NCI-H2029 (cell line): ENCODE measurements at regions not wholly inside any gene's neighbourhood (a gene's known extent, or its start where the extent isn't known, plus 50 kb on each side); places are given as distances from the start of the nearest gene placed in this dataset.

Source experiments
- DNase-seq: peaks from one replicate; lab custom pipeline; 2025; lab: John Stamatoyannopoulos, UW

DNA sequence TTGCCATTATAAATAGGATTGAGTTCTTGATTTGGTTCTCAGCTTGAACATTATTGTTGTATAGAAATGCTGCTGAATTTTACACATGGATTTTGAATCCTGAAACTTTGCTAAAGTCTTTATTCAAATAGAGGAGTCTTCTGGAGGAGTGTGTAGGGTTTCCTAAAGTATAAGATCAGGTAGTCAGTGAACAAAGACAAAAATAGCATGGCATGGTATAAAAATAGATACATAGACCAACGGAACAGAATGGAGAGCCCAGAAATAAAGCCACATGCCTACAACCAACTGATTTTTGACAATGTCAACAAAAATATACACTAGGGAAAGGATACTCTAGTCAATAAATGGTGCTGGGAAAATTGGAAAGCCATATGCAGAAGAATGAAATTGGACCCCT is 740.1 kb downstream of the QKI start:
- DNase-seq, result no peak

- no peak for DNase-seq
Measured at GRCh38 chr6:164152611-164153010, 738.1 kb downstream of the QKI start.

DNA sequence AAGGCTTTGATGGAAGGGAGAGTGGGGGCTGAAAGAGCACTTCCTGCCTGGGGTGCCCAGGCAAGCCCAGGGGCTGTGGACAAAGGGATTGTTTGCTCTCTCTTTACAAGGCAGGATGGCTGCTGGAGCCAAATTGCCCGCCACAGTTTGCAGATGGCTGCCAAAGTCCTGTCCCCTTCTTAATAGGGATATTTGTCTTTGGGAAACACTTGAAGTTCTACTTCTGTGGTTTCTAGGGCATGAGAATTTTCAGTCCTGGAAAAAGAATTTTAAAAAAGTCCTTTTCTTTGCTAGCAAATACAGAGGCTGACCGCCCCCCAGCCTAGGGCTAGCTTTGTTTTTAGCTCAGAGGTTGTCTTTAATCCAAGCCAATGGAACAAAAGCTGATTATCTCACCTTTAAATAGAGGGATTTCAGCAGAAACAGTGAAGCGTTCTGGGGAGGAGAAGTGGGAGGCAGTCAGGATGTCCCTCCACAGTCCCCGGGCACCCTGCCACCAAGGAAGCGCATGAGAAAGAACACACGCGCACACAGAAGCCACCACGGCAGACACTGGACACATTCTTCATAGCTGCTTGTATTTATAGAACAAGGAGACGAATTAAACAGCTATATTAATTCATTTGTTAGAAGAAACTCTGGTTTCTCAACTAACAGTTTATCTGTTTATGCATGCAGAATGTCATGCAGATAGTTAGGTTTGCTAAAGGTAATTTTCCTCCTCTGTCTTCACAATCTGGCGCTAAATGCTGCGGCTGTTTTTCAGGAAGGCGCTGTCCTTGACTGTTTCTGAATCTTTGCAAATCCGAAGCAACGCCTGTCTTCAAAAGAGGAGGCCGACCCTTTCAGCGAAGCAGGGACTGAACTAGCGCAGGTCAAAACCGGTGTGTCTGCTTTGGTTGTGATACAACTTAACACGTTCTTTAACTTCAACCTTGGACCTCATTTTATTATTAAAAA is 736.9 kb downstream of the QKI start:
- DNase-seq, result peak; percentile 77

DNA sequence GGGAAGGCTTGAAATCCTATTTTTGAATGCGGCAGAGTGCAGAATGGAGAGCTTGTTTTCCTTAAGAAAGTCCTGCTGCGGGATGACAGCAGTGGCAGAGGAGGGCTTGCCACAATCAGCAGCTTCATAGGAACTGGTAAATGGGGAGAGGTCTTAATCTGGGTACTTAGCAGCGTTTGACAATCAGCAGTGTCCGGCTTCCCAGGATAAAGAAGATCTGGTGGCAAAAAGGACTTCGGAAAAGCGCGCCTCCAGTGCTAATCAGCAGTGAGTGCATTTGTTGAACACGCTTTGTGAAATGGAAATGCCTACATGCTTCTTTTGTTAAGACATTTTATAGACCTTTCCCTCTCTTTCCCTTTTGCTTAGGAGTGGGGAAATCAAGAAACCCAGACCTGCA is 735.7 kb downstream of the QKI start:
- no peak for DNase-seq

DNA sequence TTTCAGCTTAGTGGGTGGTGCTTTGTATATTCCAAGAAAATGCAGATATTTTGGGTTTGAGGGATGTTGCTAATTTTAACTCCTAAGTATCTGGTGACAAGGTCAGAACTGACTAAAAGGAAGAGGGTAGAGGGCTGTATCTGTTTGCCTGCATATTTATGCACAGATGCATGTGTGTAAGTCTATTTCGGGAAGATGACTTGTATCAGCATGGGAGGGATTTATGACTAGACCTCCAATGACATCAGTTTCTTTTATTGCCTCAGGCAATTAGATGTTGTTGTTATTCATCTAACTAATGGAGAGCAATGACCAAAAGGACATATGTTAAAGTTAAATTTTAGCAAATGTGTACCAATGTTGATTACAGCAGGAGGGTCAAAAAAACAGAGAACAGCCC is 734.3 kb downstream of the QKI start:
- DNase-seq, result no peak

DNA sequence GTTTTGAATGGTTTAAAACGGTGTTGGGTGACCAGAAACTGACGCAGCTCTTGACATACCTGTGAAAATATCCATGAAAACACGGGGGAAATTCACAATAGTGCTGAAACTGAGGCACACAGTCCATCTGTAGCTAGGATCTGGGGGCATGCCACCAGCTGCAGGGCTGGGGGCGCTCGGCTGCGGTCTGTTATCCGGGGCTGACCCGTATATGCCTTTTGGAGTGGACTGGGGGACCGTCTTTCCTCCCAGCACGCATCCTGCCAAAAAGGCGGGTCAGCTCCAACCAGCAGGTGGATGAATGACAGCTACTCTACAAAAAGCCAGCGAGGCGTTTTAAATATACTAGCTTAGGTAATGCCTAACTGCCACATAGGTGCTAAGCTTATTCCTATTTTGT is 729.8 kb downstream of the QKI start:
- no peak for DNase-seq

- no peak for DNase-seq
Measured at GRCh38 chr6:164142322-164142721, 727.8 kb downstream of the QKI start.

- DNase-seq, result no peak
Measured at GRCh38 chr6:164135511-164136132, 721.1 kb downstream of the QKI start.

DNA sequence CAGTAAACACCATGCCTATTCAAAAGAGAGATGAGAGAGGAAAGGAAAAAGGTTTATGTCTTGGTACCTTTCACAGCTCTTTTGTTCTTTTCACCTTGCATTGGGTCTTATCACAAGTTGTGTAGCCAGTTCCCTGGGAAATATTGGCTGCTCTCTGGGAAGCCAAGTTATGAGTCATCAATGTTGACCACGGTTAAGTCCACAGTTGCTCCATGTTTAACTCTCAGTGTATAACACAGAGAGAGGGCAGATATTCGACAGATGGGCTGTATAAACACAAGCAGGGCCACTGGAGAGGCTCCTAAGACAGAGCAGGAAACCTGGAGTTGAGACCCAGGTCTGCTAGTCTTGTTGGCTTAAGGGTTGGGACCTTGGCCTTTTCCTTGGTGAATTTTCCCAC is 718.6 kb downstream of the QKI start:
- DNase-seq, result peak; percentile 8

GRCh38 chr6:164130585-164130984 is 716.1 kb downstream of the QKI start:
- DNase-seq, result no peak

GRCh38 chr6:164130151-164130550 is 715.6 kb downstream of the QKI start:
- DNase-seq, result peak; percentile 75

GRCh38 chr6:164129218-164129617 is 714.7 kb downstream of the QKI start:
- DNase-seq, result no peak

DNA sequence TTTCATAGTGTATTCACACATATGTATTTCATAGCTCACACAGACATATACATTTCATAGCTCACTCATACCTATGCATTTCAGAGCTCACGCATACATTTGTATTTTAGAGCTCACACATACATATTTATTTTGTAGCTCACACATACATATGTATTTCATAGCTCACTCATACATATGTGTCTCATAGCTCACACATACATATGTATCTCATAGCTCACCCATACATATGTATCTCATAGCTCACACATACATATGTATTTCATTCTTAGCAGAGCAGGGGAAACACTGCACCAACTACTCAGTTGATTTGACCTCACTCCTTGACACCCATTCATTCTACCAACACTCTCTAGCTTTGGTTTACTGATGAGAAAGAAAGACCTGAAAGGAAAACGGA is 713.6 kb downstream of the QKI start:
- DNase-seq, result no peak

DNA sequence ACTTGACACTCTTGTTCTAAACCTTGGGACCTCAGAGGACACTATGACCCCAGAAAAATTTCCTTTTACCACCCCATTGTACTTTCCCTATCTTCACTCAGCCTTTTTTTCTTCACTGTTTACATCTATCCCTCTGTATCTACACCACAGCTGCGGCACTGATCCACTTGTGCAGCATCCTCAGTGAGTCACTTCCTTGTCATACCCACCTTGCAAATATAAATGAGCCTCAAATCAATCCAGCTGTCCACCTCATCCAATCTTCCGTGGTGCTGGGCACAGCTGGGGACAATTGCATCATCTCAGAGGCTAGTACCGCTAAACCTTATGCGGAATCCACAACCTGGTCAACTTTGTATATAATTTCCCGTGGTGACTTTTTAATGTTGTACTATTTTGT is 710.5 kb downstream of the QKI start:
- DNase-seq, result no peak

GRCh38 chr6:164124473-164124872 is 710.0 kb downstream of the QKI start:
- no peak for DNase-seq

DNA sequence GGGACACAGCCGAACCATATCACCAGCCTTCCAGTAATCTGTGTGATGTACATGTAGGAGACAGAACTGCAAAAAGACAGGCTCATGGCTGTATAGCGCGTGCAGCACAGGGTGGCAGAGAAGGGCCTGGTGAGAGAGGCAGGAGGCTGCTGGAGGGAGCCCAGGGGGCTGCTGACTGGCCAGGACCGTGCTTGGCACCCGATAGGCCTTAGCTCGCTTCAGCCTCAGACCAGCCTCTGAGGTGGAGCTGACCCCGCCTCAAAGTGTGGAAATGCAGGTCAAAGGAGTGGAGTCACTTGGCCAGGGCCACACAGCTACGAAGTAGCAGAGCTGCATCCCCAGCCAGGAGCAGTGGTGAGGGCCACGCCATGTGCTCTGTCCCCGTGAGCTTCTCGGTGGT is 707.6 kb downstream of the QKI start:
- DNase-seq, result no peak

DNA sequence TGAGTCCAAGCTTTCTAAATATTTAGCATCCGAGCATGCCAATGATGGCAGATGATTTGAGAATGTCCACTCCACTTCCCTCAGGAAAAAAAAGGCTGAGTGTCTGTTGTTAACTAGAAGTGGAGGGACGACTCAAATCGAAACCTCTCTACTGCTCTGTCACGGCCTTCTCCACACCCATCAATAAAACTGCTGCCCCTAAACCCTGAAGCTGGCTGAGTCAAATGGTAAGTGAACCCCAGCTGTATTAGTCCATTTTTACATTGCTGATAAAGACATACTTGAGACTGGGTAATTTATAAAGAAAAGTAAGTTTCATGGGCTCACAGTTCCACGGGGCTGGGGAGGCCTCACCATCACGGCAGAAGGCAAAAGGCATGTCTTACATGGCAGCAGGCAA is 707.0 kb downstream of the QKI start:
- no peak for DNase-seq

DNA sequence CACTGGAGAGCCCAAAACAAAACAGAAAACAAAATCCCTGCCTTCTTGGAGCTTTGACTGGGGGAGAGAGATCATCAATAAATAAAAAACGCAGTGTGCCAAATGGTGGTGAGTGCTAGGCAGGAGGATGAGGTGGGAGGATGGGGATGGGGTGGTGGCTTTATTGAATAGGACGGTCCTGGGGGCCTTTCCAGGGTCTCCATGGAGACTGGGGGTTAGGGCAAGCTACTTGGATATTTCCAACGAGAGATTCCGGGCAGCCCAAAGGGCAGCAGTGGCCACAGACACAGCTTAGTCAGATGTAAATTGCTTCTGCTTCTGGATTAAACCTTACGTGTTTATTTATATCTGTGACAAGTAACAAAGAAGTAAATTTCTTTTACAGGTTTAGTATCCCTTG is 700.1 kb downstream of the QKI start:
- no peak for DNase-seq

GRCh38 chr6:164114051-164114450 is 699.5 kb downstream of the QKI start:
- DNase-seq, result no peak

DNA sequence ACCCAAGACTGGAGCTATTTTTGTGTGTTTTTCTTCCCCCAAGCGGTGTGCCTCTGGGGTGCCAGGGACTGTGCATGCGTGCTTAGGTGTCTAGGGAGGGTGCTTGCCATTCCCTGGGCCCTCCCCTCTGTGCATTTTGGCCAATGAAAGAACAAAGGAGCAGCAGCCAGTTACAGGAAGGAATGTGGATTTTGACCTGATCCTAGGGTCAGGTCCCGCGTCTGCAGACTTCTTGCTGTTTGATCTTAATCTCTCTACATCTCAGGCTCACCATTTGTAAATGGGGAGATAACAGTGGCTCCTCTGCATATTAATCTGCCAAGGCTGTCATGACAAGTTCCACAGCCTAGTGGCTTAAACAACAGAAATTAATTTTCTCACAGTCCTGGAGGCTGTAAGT is 699.1 kb downstream of the QKI start:
- DNase-seq, result no peak

- peak; percentile 36 for DNase-seq
Measured at GRCh38 chr6:164109770-164110140, 695.2 kb downstream of the QKI start.

GRCh38 chr6:164108869-164109769 is 694.6 kb downstream of the QKI start:
- DNase-seq, result peak; percentile 66

GRCh38 chr6:164108092-164108491 is 693.6 kb downstream of the QKI start:
- no peak for DNase-seq
